A549 (cell line): ENCODE measurements at regions not wholly inside any gene's neighbourhood (a gene's known extent, or its start where the extent isn't known, plus 50 kb on each side); places are given as distances from the start of the nearest gene placed in this dataset.

Experiments used
- ATAC-seq, 2 experiments: fragments of 200-7000 bp in 1 of 2; fragments of >200 bp in 1 of 2; cut with Nextera tagmentation in 1 of 2; cut with Tn5 transposase in 1 of 2; 3 replicates each; pipeline versions ENCODE4 v1.8.0 to v1.9.1; 2018 to 2020; ENCODE audit warnings: mild to moderate bottlenecking in 1 of 2, moderate library complexity in 1 of 2
- CTCF ChIA-PET: fragments of 300-600 bp; sonication (Branson Sonifier 250); formaldehyde crosslinking; extraction: SDS; loops from one replicate; lab custom pipeline; 2021; ENCODE audit warnings: antibody characterized with exemption, inconsistent platforms; lab: Yijun Ruan, JAX
- POLR2A ChIA-PET: fragments of 350-600 bp; formaldehyde crosslinking; extraction: SDS; loops from one replicate; lab custom pipeline; 2021; ENCODE audit warnings: antibody characterized with exemption, inconsistent platforms; lab: Yijun Ruan, JAX
- DNase-seq, 2 experiments: peaks; one replicate each; pipeline versions ENCODE4 v3.0.0 to v3.0.0-alpha.2; 2011 to 2016; ENCODE audit warnings: low read depth in 1 of 2, low spot score in 1 of 2
- FAIRE-seq: peaks from 2 replicates; lab custom pipeline; 2011; peaks lifted over from hg19 to GRCh38; lab: Jason Lieb, UNC
- H3K27ac ChIP-seq, 2 experiments: fragments of >200 bp; sonication (Bioruptor Twin); formaldehyde crosslinking; 3 replicates each; pipeline ENCODE4 v1.5.1; 2016 to 2017
- H3K4me1 ChIP-seq: fragments of >200 bp; sonication (Bioruptor Twin); formaldehyde crosslinking; 3 replicates; pipeline ENCODE4 v1.6.1; 2016
- H3K4me2 ChIP-seq: fragments of >200 bp; sonication (Bioruptor Twin); formaldehyde crosslinking; 3 replicates; pipeline ENCODE4 v1.6.1; 2016
- H3K4me3 ChIP-seq: fragments of >200 bp; sonication (Bioruptor Twin); formaldehyde crosslinking; 3 replicates; pipeline ENCODE4 v1.5.1; 2016
- H3K9me3 ChIP-seq: fragments of >200 bp; sonication (Bioruptor Twin); formaldehyde crosslinking; 3 replicates; pipeline ENCODE4 v1.6.1; 2016
- BHLHE40 ChIP-seq: IDR thresholded peaks from 2 replicates; pipeline ENCODE4 v1.6.1; 2012; ENCODE audit warnings: low read depth, low read length, inconsistent platforms
- CBX2 ChIP-seq: fragments of 200-600 bp; sonication (generic); IDR thresholded peaks from 2 replicates; pipeline ENCODE4 v1.6.1; 2016; ENCODE audit warnings: low read depth, mild to moderate bottlenecking, borderline replicate concordance
- CBX8 ChIP-seq: fragments of 200-600 bp; sonication (generic); IDR thresholded peaks from 2 replicates; pipeline ENCODE4 v1.6.1; 2016
- CEBPB ChIP-seq, 2 experiments: fragments of >200 bp in 1 of 2; sonication (Bioruptor Twin) in 1 of 2; formaldehyde crosslinking in 1 of 2; IDR thresholded peaks; 2 replicates each; pipeline ENCODE4 v1.6.1; 2012 to 2016
- CHD4 ChIP-seq: fragments of 200-600 bp; sonication (generic); IDR thresholded peaks from 2 replicates; pipeline ENCODE4 v1.6.1; 2016; ENCODE audit warnings: antibody characterized with exemption, mild to moderate bottlenecking, borderline replicate concordance
- EP300 ChIP-seq, 2 experiments: fragments of >200 bp; sonication (Bioruptor Twin); formaldehyde crosslinking; IDR thresholded peaks; 2 replicates in 1 of 2; 3 replicates in 1 of 2; pipeline ENCODE4 v1.6.1; 2016 to 2017
- FOSB ChIP-seq: fragments of 250-450 bp; sonication (Bioruptor Pico); IDR thresholded peaks from 2 replicates; pipeline ENCODE4 v1.5.0; 2020; ENCODE audit warnings: mild to moderate bottlenecking, moderate library complexity
- FOSL2 ChIP-seq, 2 experiments: fragments of 450-650 bp in 1 of 2; fragments of >200 bp in 1 of 2; sonication (Bioruptor Twin) in 1 of 2; formaldehyde crosslinking; IDR thresholded peaks; 2 replicates each; pipeline versions ENCODE4 v1.5.0 to v1.6.1; 2016 to 2020; ENCODE audit warnings: mild to moderate bottlenecking in 1 of 2, moderate library complexity in 1 of 2
- HOXA7 ChIP-seq: fragments of 250-450 bp; sonication (Bioruptor Pico); IDR thresholded peaks from 2 replicates; pipeline ENCODE4 v1.5.0; 2020; ENCODE audit warnings: mild to moderate bottlenecking, moderate library complexity
- HOXB5 ChIP-seq: fragments of 250-450 bp; sonication (Bioruptor Pico); IDR thresholded peaks from 2 replicates; pipeline ENCODE4 v1.5.0; 2020; ENCODE audit warnings: mild to moderate bottlenecking, moderate library complexity
- KDM1A ChIP-seq: fragments of 200-600 bp; sonication (generic); IDR thresholded peaks from 2 replicates; pipeline ENCODE4 v1.6.1; 2016; ENCODE audit warnings: low read depth, mild to moderate bottlenecking
- MAFK ChIP-seq: fragments of 450-650 bp; IDR thresholded peaks from 2 replicates; pipeline ENCODE4 v1.6.1; 2014; ENCODE audit not compliant: partially characterized antibody
- MYC ChIP-seq: IDR thresholded peaks from 2 replicates; pipeline ENCODE4 v1.6.1; 2012; ENCODE audit warnings: mild to moderate bottlenecking, inconsistent platforms, low read length, improper control_type of control experiment, borderline replicate concordance
- NFE2L2 ChIP-seq: fragments of 150-350 bp; conservative IDR thresholded peaks from 2 replicates; pipeline ENCODE4 v1.6.1; 2014; ENCODE audit warnings: low read length
- NPAS2 ChIP-seq: fragments of 250-450 bp; sonication (Bioruptor Pico); IDR thresholded peaks from 2 replicates; pipeline ENCODE4 v1.8.0; 2022; ENCODE audit warnings: mild to moderate bottlenecking, moderate library complexity, borderline replicate concordance
- POLR2AphosphoS2 ChIP-seq: conservative IDR thresholded peaks from 2 replicates; pipeline ENCODE4 v1.6.1; 2012; ENCODE audit warnings: low read length, improper control_type of control experiment, inconsistent platforms
- RAD21 ChIP-seq, 2 experiments: fragments of >200 bp in 1 of 2; sonication (Bioruptor Twin) in 1 of 2; formaldehyde crosslinking in 1 of 2; IDR thresholded peaks in 1 of 2; conservative IDR thresholded peaks in 1 of 2; 2 replicates in 1 of 2; 3 replicates in 1 of 2; pipeline ENCODE4 v1.6.1; 2012 to 2018; ENCODE audit warnings: inconsistent platforms in 1 of 2
- RNF2 ChIP-seq: fragments of 200-600 bp; sonication (generic); IDR thresholded peaks from 2 replicates; pipeline ENCODE4 v1.6.1; 2016; ENCODE audit warnings: low read depth, mild to moderate bottlenecking, antibody characterized with exemption, moderate library complexity, borderline replicate concordance
- SREBF2 ChIP-seq: fragments of 450-650 bp; IDR thresholded peaks from 2 replicates; pipeline ENCODE4 v1.6.1; 2014; ENCODE audit warnings: mild to moderate bottlenecking, moderate library complexity
- ZC3H11A ChIP-seq: fragments of 450-650 bp; IDR thresholded peaks from 2 replicates; pipeline ENCODE4 v1.6.1; 2014; ENCODE audit warnings: antibody characterized with exemption, mild to moderate bottlenecking
- ZFP36 ChIP-seq: fragments of 450-650 bp; IDR thresholded peaks from 2 replicates; pipeline ENCODE4 v1.6.1; 2014; ENCODE audit warnings: borderline replicate concordance; ENCODE audit not compliant: partially characterized antibody
- WGBS: methylation state at CpG from one replicate; pipeline ENCODE4 v1.1.6; 2017; ENCODE audit errors: missing lambda C conversion rate; 5-methylcytosine and 5-hydroxymethylcytosine counted together
- TF ChIP-seq, protein P1 (sequence below): fragments of 450-650 bp; IDR thresholded peaks from 2 replicates; pipeline ENCODE4 v1.6.1; 2014; ENCODE audit warnings: antibody characterized with exemption
- TF ChIP-seq, protein P2 (sequence below): fragments of 200-600 bp; sonication (generic); IDR thresholded peaks from 2 replicates; pipeline ENCODE4 v1.6.1; 2016; ENCODE audit warnings: antibody characterized with exemption, mild to moderate bottlenecking, moderate library complexity
- TF ChIP-seq, protein P3 (sequence below): fragments of 150-350 bp; IDR thresholded peaks from 2 replicates; pipeline ENCODE4 v1.6.1; 2014; ENCODE audit warnings: low read depth, mild to moderate bottlenecking, low read length

GRCh38 chr16:65895486-65895885, 471.0 kb upstream of the CDH5 start (continued):
- TF ChIP-seq CHD4 (no peak), NPAS2 (CRISPR knock-in tag) (no peak), KDM1A (no peak), SREBF2 (no peak), CBX8 (no peak)

GRCh38 chr16:65890203-65890602, 476.3 kb upstream of the CDH5 start:
- POLR2A ChIA-PET, result no interaction called here
- DNase-seq (no peak), FAIRE-seq (no peak), ATAC-seq (no peak)
- Histone ChIP-seq H3K4me2 (no peak overlapping the region), H3K27ac (no peak overlapping the region), H3K4me1 (no peaks in the 10 kb centered on the region), H3K9me3 (no peaks in the 10 kb centered on the region), H3K4me3 (no peak overlapping the region)
- CTCF ChIA-PET, result no interaction called here
- no peak for TF ChIP-seq SREBF2
- no peak for TF ChIP-seq HOXB5 (CRISPR knock-in tag)
- TF ChIP-seq FOSL2 (IDR thresholded peaks at IDR 0.05), result no peak
- no peak for TF ChIP-seq FOSL2 (CRISPR knock-in tag; IDR thresholded peaks at IDR 0.05)
- TF ChIP-seq, protein P1, sequence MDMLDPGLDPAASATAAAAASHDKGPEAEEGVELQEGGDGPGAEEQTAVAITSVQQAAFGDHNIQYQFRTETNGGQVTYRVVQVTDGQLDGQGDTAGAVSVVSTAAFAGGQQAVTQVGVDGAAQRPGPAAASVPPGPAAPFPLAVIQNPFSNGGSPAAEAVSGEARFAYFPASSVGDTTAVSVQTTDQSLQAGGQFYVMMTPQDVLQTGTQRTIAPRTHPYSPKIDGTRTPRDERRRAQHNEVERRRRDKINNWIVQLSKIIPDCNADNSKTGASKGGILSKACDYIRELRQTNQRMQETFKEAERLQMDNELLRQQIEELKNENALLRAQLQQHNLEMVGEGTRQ, result no peak
- no peak for TF ChIP-seq POLR2AphosphoS2
- no peak for TF ChIP-seq RNF2
- TF ChIP-seq EP300 (IDR thresholded peaks at IDR 0.05), result no peak
- no peak for TF ChIP-seq NPAS2 (CRISPR knock-in tag)
- no peak for TF ChIP-seq MYC
- no peak for TF ChIP-seq CBX2
- no peak for TF ChIP-seq BHLHE40
- TF ChIP-seq CEBPB (IDR thresholded peaks at IDR 0.05), result no peak
- no peak for TF ChIP-seq MAFK
- TF ChIP-seq CHD4, result no peak
- TF ChIP-seq FOSB (CRISPR knock-in tag), result no peak
- TF ChIP-seq, protein P2, sequence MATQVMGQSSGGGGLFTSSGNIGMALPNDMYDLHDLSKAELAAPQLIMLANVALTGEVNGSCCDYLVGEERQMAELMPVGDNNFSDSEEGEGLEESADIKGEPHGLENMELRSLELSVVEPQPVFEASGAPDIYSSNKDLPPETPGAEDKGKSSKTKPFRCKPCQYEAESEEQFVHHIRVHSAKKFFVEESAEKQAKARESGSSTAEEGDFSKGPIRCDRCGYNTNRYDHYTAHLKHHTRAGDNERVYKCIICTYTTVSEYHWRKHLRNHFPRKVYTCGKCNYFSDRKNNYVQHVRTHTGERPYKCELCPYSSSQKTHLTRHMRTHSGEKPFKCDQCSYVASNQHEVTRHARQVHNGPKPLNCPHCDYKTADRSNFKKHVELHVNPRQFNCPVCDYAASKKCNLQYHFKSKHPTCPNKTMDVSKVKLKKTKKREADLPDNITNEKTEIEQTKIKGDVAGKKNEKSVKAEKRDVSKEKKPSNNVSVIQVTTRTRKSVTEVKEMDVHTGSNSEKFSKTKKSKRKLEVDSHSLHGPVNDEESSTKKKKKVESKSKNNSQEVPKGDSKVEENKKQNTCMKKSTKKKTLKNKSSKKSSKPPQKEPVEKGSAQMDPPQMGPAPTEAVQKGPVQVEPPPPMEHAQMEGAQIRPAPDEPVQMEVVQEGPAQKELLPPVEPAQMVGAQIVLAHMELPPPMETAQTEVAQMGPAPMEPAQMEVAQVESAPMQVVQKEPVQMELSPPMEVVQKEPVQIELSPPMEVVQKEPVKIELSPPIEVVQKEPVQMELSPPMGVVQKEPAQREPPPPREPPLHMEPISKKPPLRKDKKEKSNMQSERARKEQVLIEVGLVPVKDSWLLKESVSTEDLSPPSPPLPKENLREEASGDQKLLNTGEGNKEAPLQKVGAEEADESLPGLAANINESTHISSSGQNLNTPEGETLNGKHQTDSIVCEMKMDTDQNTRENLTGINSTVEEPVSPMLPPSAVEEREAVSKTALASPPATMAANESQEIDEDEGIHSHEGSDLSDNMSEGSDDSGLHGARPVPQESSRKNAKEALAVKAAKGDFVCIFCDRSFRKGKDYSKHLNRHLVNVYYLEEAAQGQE, result no peak
- no peak for TF ChIP-seq ZC3H11A
- TF ChIP-seq CBX8, result no peak
- WGBS, result 30% methylated on average over 4 of the region's 4 CpGs

DNA sequence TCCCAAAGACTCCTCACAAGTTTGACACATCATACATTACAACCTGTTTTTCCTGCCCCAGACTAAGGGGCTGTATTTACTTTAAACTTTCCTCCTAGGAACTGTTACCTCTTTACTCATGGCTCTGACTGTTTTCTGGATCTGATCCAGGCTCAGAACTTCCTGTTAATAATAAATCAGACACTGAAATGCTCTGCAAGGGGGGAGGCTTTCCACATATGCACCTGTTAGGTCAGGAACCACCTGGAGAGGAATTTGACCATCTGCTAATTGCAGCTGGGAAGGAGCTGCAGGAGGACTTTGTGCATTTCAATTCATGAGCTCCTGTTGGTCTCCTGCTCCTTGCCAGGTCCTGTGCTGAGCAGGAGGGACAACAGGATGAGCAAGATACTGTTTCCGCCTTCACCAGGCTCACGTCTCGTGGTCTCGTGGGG, 476.9 kb upstream of the CDH5 start:
- no peak for DNase-seq

More for the DNA sequence above, 476.9 kb upstream of the CDH5 start:
- ChIA-PET CTCF (no interaction called here), POLR2A (no interaction called here)
- ATAC-seq, result no peak
- Histone ChIP-seq H3K4me2 (no peak overlapping the region), H3K4me3 (no peak overlapping the region), H3K27ac (no peak overlapping the region), H3K9me3 (no peaks in the 10 kb centered on the region), H3K4me1 (no peaks in the 10 kb centered on the region)
- WGBS, result 15% methylated on average over 3 of the region's 4 CpGs
- FAIRE-seq, result no peak
- no peak for TF ChIP-seq HOXB5 (CRISPR knock-in tag)
- TF ChIP-seq ZFP36, result no peak
- TF ChIP-seq MAFK, result no peak
- no peak for TF ChIP-seq RAD21 (conservative IDR thresholded peaks at IDR 0.05 in 1 of 2, IDR thresholded peaks at IDR 0.05 in 1 of 2)
- TF ChIP-seq, protein P3, sequence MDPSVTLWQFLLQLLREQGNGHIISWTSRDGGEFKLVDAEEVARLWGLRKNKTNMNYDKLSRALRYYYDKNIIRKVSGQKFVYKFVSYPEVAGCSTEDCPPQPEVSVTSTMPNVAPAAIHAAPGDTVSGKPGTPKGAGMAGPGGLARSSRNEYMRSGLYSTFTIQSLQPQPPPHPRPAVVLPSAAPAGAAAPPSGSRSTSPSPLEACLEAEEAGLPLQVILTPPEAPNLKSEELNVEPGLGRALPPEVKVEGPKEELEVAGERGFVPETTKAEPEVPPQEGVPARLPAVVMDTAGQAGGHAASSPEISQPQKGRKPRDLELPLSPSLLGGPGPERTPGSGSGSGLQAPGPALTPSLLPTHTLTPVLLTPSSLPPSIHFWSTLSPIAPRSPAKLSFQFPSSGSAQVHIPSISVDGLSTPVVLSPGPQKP, result no peak
- TF ChIP-seq NFE2L2, result no peak
- no peak for TF ChIP-seq HOXA7 (CRISPR knock-in tag)
- TF ChIP-seq, all 56 proteins: peak for 0
